ENCODE measurements at regions not wholly inside any gene's neighbourhood (a gene's known extent, or its start where the extent isn't known, plus 50 kb on each side); places are given as distances from the start of the nearest gene placed in this dataset.
"Not testable (repeated sequence)": the region's sequence is repeated elsewhere in the genome, so short reads cannot be mapped to it uniquely, and the experiment has no call there.

GRCh38 chr3:116512281-116512680 is 67.0 kb upstream of the LSAMP start:
- no peak for ATAC-seq (replicated peaks in 1 of 4)
- Mint-ChIP-seq H3K9me3 (peaks cover 4 to 20% (median 8%) of the 10 kb centered on the region in 3 donors), H3K4me3 (no peak overlapping the region)

GRCh38 chr3:116512931-116513330 is 67.6 kb upstream of the LSAMP start:
- Histone ChIP-seq H3K4me1 (ENCODE audit: control insufficient read depth in 1 of 2, extremely low read depth in 1 of 2, insufficient read depth in 2 of 2, low read length in 2 of 2) (no peaks in the 10 kb centered on the region), H3K27me3 (replicated peaks in 1 of 2; ENCODE audit: control insufficient read depth in 2 of 2, extremely low read depth in 1 of 2, insufficient read depth in 2 of 2, low read length in 1 of 2) (no peaks in the 10 kb centered on the region), H3K27ac (ENCODE audit: low read length) (no peak overlapping the region), H3K36me3 (ENCODE audit: control insufficient read depth in 2 of 2, extremely low read depth in 1 of 2, insufficient read depth in 1 of 2, low read length in 1 of 2) (no peaks in the 10 kb centered on the region), H3K4me3 (ENCODE audit: control insufficient read depth in 1 of 2, extremely low read depth in 1 of 2, low read length in 1 of 2) (no peak overlapping the region), H3K9me3 (no peaks in the 10 kb centered on the region)
- Mint-ChIP-seq H3K36me3 (no peaks in the 10 kb centered on the region), H3K27ac (no peak overlapping the region), H3K4me3 (no peak overlapping the region), H3K4me1 (no peaks in the 10 kb centered on the region), H3K27me3 (no peaks in the 10 kb centered on the region), H3K9me3 (peaks cover 5 to 22% (median 9%) of the 10 kb centered on the region in 3 donors)
- POLR2A ChIA-PET: no interaction called here
- CTCF ChIA-PET: no interaction called here
- ATAC-seq (replicated peaks in 1 of 4) (no peak), DNase-seq (no peak)
- WGBS (ENCODE audit: insufficient coverage): no CpG with 5 or more reads among the region's 2 CpGs

More at GRCh38 chr3:116512281-116512680, 67.0 kb upstream of the LSAMP start:
- no CpG with 5 or more reads among the region's 2 CpGs for WGBS (ENCODE audit: insufficient coverage)
- DNase-seq: no peak
- H3K4me1 ChIP-seq (ENCODE audit: control insufficient read depth in 1 of 2, extremely low read depth in 1 of 2, insufficient read depth in 2 of 2, low read length in 2 of 2): no peaks in the 10 kb centered on the region
- Mint-ChIP-seq H3K4me1 (no peaks in the 10 kb centered on the region), H3K27ac (no peak overlapping the region), H3K36me3 (no peaks in the 10 kb centered on the region), H3K27me3 (no peaks in the 10 kb centered on the region)
- H3K9me3 ChIP-seq: no peaks in the 10 kb centered on the region
- ChIA-PET POLR2A (no interaction called here), CTCF (no interaction called here)
- no peaks in the 10 kb centered on the region for H3K27me3 ChIP-seq (replicated peaks in 1 of 2; ENCODE audit: control insufficient read depth in 2 of 2, extremely low read depth in 1 of 2, insufficient read depth in 2 of 2, low read length in 1 of 2)
- H3K36me3 ChIP-seq (ENCODE audit: control insufficient read depth in 2 of 2, extremely low read depth in 1 of 2, insufficient read depth in 1 of 2, low read length in 1 of 2): no peaks in the 10 kb centered on the region
- no peak overlapping the region for H3K27ac ChIP-seq (ENCODE audit: low read length)
- H3K4me3 ChIP-seq (ENCODE audit: control insufficient read depth in 1 of 2, extremely low read depth in 1 of 2, low read length in 1 of 2): no peak overlapping the region

- ChIA-PET CTCF (no interaction called here), POLR2A (no interaction called here)
- Mint-ChIP-seq H3K36me3 (no peaks in the 10 kb centered on the region), H3K27me3 (no peaks in the 10 kb centered on the region), H3K4me3 (no peak overlapping the region), H3K4me1 (no peaks in the 10 kb centered on the region), H3K9me3 (peaks cover 8 to 15% (median 9%) of the 10 kb centered on the region in 3 donors), H3K27ac (no peak overlapping the region)
- Histone ChIP-seq H3K27me3 (replicated peaks in 1 of 2; ENCODE audit: control insufficient read depth in 2 of 2, extremely low read depth in 1 of 2, insufficient read depth in 2 of 2, low read length in 1 of 2) (no peaks in the 10 kb centered on the region), H3K9me3 (no peaks in the 10 kb centered on the region), H3K27ac (ENCODE audit: low read length) (no peak overlapping the region), H3K4me1 (ENCODE audit: control insufficient read depth in 1 of 2, extremely low read depth in 1 of 2, insufficient read depth in 2 of 2, low read length in 2 of 2) (no peaks in the 10 kb centered on the region), H3K36me3 (ENCODE audit: control insufficient read depth in 2 of 2, extremely low read depth in 1 of 2, insufficient read depth in 1 of 2, low read length in 1 of 2) (no peaks in the 10 kb centered on the region), H3K4me3 (ENCODE audit: control insufficient read depth in 1 of 2, extremely low read depth in 1 of 2, low read length in 1 of 2) (no peak overlapping the region)
- no peak for ATAC-seq (replicated peaks in 1 of 4)
- WGBS (ENCODE audit: insufficient coverage): no CpG with 5 or more reads among the region's 2 CpGs
- DNase-seq: no peak
These were observed 70.7 kb upstream of the LSAMP start for GRCh38 chr3:116515973-116516372.

GRCh38 chr3:116517308-116517707 is 72.0 kb upstream of the LSAMP start:
- Mint-ChIP-seq H3K4me3 (no peak overlapping the region), H3K36me3 (no peaks in the 10 kb centered on the region), H3K27me3 (no peaks in the 10 kb centered on the region), H3K9me3 (peaks cover 12 to 14% (median 12%) of the 10 kb centered on the region in 3 donors), H3K27ac (no peak overlapping the region), H3K4me1 (no peaks in the 10 kb centered on the region)
- Histone ChIP-seq H3K4me1 (ENCODE audit: control insufficient read depth in 1 of 2, extremely low read depth in 1 of 2, insufficient read depth in 2 of 2, low read length in 2 of 2) (no peaks in the 10 kb centered on the region), H3K27ac (ENCODE audit: low read length) (no peak overlapping the region), H3K4me3 (ENCODE audit: control insufficient read depth in 1 of 2, extremely low read depth in 1 of 2, low read length in 1 of 2) (no peak overlapping the region), H3K27me3 (replicated peaks in 1 of 2; ENCODE audit: control insufficient read depth in 2 of 2, extremely low read depth in 1 of 2, insufficient read depth in 2 of 2, low read length in 1 of 2) (no peaks in the 10 kb centered on the region), H3K9me3 (no peaks in the 10 kb centered on the region), H3K36me3 (ENCODE audit: control insufficient read depth in 2 of 2, extremely low read depth in 1 of 2, insufficient read depth in 1 of 2, low read length in 1 of 2) (no peaks in the 10 kb centered on the region)
- ChIA-PET POLR2A (no interaction called here), CTCF (no interaction called here)
- no CpG with 5 or more reads among the region's 1 CpG for WGBS (ENCODE audit: insufficient coverage)
- DNase-seq: no peak
- ATAC-seq (replicated peaks in 1 of 4): no peak

GRCh38 chr3:116519101-116519500 is 73.8 kb upstream of the LSAMP start:
- ATAC-seq (replicated peaks in 1 of 4); H3K4me1 ChIP-seq (ENCODE audit: control insufficient read depth in 1 of 2, extremely low read depth in 1 of 2, insufficient read depth in 2 of 2, low read length in 2 of 2); H3K27me3 Mint-ChIP-seq; H3K27ac Mint-ChIP-seq; H3K4me1 Mint-ChIP-seq; CTCF ChIA-PET; H3K36me3 ChIP-seq (ENCODE audit: control insufficient read depth in 2 of 2, extremely low read depth in 1 of 2, insufficient read depth in 1 of 2, low read length in 1 of 2); H3K9me3 ChIP-seq; POLR2A ChIA-PET; H3K27ac ChIP-seq (ENCODE audit: low read length); DNase-seq; H3K27me3 ChIP-seq (replicated peaks in 1 of 2; ENCODE audit: control insufficient read depth in 2 of 2, extremely low read depth in 1 of 2, insufficient read depth in 2 of 2, low read length in 1 of 2); H3K36me3 Mint-ChIP-seq; H3K4me3 ChIP-seq (ENCODE audit: control insufficient read depth in 1 of 2, extremely low read depth in 1 of 2, low read length in 1 of 2); H3K4me3 Mint-ChIP-seq: not testable (repeated sequence)
- WGBS (ENCODE audit: insufficient coverage): 91% methylated on average over 16 of the region's 26 CpGs
- H3K9me3 Mint-ChIP-seq: peaks cover 12 to 17% (median 12%) of the 10 kb centered on the region in 3 donors

- H3K4me1 Mint-ChIP-seq; H3K4me1 ChIP-seq (ENCODE audit: control insufficient read depth in 1 of 2, extremely low read depth in 1 of 2, insufficient read depth in 2 of 2, low read length in 2 of 2); H3K27ac ChIP-seq (ENCODE audit: low read length); H3K36me3 ChIP-seq (ENCODE audit: control insufficient read depth in 2 of 2, extremely low read depth in 1 of 2, insufficient read depth in 1 of 2, low read length in 1 of 2); H3K36me3 Mint-ChIP-seq; H3K27me3 ChIP-seq (replicated peaks in 1 of 2; ENCODE audit: control insufficient read depth in 2 of 2, extremely low read depth in 1 of 2, insufficient read depth in 2 of 2, low read length in 1 of 2); POLR2A ChIA-PET; H3K9me3 ChIP-seq; DNase-seq; ATAC-seq (replicated peaks in 1 of 4); H3K27me3 Mint-ChIP-seq; H3K4me3 ChIP-seq (ENCODE audit: control insufficient read depth in 1 of 2, extremely low read depth in 1 of 2, low read length in 1 of 2); H3K4me3 Mint-ChIP-seq; H3K27ac Mint-ChIP-seq; CTCF ChIA-PET: not testable (repeated sequence)
- peaks cover 12 to 21% (median 12%) of the 10 kb centered on the region in 3 donors for H3K9me3 Mint-ChIP-seq
- WGBS (ENCODE audit: insufficient coverage): no CpG with 5 or more reads among the region's 3 CpGs
These were observed 74.5 kb upstream of the LSAMP start for GRCh38 chr3:116519823-116520222.

- Mint-ChIP-seq H3K4me1 (no peaks in the 10 kb centered on the region), H3K9me3 (peaks cover 7 to 18% (median 15%) of the 10 kb centered on the region in 3 donors), H3K4me3 (no peak overlapping the region), H3K27ac (no peak overlapping the region), H3K36me3 (no peaks in the 10 kb centered on the region), H3K27me3 (no peaks in the 10 kb centered on the region)
- no CpG with 5 or more reads among the region's 4 CpGs for WGBS (ENCODE audit: insufficient coverage)
- no peaks in the 10 kb centered on the region for H3K9me3 ChIP-seq
- ChIA-PET CTCF (no interaction called here), POLR2A (no interaction called here)
- no peak overlapping the region for H3K4me3 ChIP-seq (ENCODE audit: control insufficient read depth in 1 of 2, extremely low read depth in 1 of 2, low read length in 1 of 2)
- DNase-seq: no peak
- no peaks in the 10 kb centered on the region for H3K4me1 ChIP-seq (ENCODE audit: control insufficient read depth in 1 of 2, extremely low read depth in 1 of 2, insufficient read depth in 2 of 2, low read length in 2 of 2)
- H3K36me3 ChIP-seq (ENCODE audit: control insufficient read depth in 2 of 2, extremely low read depth in 1 of 2, insufficient read depth in 1 of 2, low read length in 1 of 2): no peaks in the 10 kb centered on the region
- H3K27me3 ChIP-seq (replicated peaks in 1 of 2; ENCODE audit: control insufficient read depth in 2 of 2, extremely low read depth in 1 of 2, insufficient read depth in 2 of 2, low read length in 1 of 2): no peaks in the 10 kb centered on the region
- H3K27ac ChIP-seq (ENCODE audit: low read length): no peak overlapping the region
- ATAC-seq (replicated peaks in 1 of 4): no peak
These were observed 79.3 kb upstream of the LSAMP start for GRCh38 chr3:116524453-116525210.

Measured in T-cell (primary cell).